Nephron (organoid): ENCODE measurements at regions not wholly inside any gene's neighbourhood (a gene's known extent, or its start where the extent isn't known, plus 50 kb on each side); places are given as distances from the start of the nearest gene placed in this dataset.

Source experiments
- H3K27ac Mint-ChIP-seq, 3 experiments: 2 replicates each; pipeline ENCODE4 v1.8.0; 2020; ENCODE audit warnings: mixed read lengths in 3 of 3, mild to moderate bottlenecking in 2 of 3, moderate library complexity in 1 of 3
- H3K27me3 Mint-ChIP-seq: 2 replicates; pipeline ENCODE4 v1.8.0; 2021; ENCODE audit warnings: low read depth, mild to moderate bottlenecking, moderate library complexity, mixed read lengths
- H3K36me3 Mint-ChIP-seq: 2 replicates; pipeline ENCODE4 v1.8.0; 2020; ENCODE audit warnings: low read depth, mixed read lengths
- H3K4me1 Mint-ChIP-seq: 2 replicates; pipeline ENCODE4 v1.8.0; 2020; ENCODE audit warnings: mixed read lengths
- H3K4me3 Mint-ChIP-seq, 3 experiments: 2 replicates each; pipeline ENCODE4 v1.8.0; 2020; ENCODE audit warnings: mild to moderate bottlenecking in 3 of 3, mixed read lengths in 3 of 3, moderate library complexity in 2 of 3
- H3K9me3 Mint-ChIP-seq: 2 replicates; pipeline ENCODE4 v1.8.0; 2020; ENCODE audit warnings: mixed read lengths
- CTCF ChIP-seq, 3 experiments: fragments of 200-600 bp; sonication (generic); IDR thresholded peaks; one replicate each; pipeline ENCODE4 v1.5.0; 2021; ENCODE audit warnings: antibody characterized with exemption in 3 of 3; ENCODE audit not compliant: unreplicated experiment in 3 of 3

- Mint-ChIP-seq H3K27ac (no peak overlapping the region), H3K4me3 (no peak overlapping the region), H3K36me3 (no peaks in the 10 kb centered on the region), H3K27me3 (peaks cover 36% of the 10 kb centered on the region), H3K4me1 (peaks cover 20% of the 10 kb centered on the region), H3K9me3 (peaks cover 3% of the 10 kb centered on the region)
- TF ChIP-seq CTCF (IDR thresholded peaks at IDR 0.05; ENCODE audit: unreplicated experiment in 3 of 3), result no peak
These were observed 346.2 kb upstream of the ASIC2 start for GRCh38 chr17:33639103-33639880.

DNA sequence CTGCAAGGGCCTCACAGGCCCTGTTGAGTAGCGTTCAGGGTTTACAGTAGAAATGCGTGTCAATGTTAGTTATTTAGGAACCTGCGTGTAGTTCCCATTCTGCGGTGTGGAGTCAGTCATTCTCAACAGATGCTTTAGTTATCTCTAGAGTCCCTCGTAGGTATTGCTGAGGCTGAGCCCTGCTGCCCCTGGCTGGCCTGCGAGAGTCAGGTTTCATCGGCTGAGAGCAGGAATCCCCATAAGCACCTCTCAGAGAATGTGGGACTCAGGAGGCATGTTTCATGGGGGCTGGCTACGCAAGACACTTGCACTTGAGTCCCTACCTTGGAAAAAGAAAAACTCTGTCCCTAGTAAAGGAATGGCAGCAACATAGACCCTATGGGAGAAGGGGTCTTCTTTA lies 347.5 kb upstream of the ASIC2 start:
- no peak for TF ChIP-seq CTCF (IDR thresholded peaks at IDR 0.05; ENCODE audit: unreplicated experiment in 3 of 3)
- Mint-ChIP-seq H3K9me3 (peaks cover 3% of the 10 kb centered on the region), H3K36me3 (no peaks in the 10 kb centered on the region), H3K27me3 (peaks cover 32% of the 10 kb centered on the region), H3K4me1 (peaks cover 20% of the 10 kb centered on the region), H3K4me3 (no peak overlapping the region), H3K27ac (no peak overlapping the region)

- H3K36me3 Mint-ChIP-seq, result no peaks in the 10 kb centered on the region
- H3K4me3 Mint-ChIP-seq, result no peak overlapping the region
- H3K9me3 Mint-ChIP-seq, result peaks cover 3% of the 10 kb centered on the region
- no peak for TF ChIP-seq CTCF (IDR thresholded peaks at IDR 0.05; ENCODE audit: unreplicated experiment in 3 of 3)
- no peak overlapping the region for H3K27ac Mint-ChIP-seq
- H3K4me1 Mint-ChIP-seq, result peaks cover 20% of the 10 kb centered on the region
- H3K27me3 Mint-ChIP-seq, result peaks cover 35% of the 10 kb centered on the region
These were observed 348.9 kb upstream of the ASIC2 start for GRCh38 chr17:33642002-33642401.

DNA sequence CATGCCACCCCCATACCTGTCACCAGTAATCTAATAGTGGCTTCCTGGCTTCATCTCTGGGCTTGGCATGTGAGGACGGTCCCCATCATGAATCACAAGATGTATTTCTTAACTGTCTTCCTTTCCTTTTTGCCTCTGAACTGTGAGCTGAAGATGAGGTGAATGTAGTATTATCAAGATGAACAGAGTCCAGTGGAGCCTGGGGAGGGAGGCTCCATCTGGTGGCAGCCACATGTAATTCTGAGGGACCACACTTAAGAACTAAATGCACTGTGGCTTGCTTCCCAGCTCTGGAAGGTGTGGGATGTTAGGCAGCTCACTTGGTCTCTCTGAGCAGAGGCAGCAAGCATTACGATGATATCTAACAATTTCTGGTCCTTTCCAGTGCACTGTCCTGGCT lies 354.9 kb upstream of the ASIC2 start:
- H3K36me3 Mint-ChIP-seq, result no peaks in the 10 kb centered on the region
- no peaks in the 10 kb centered on the region for H3K9me3 Mint-ChIP-seq
- H3K27me3 Mint-ChIP-seq, result peaks cover 28% of the 10 kb centered on the region
- peak; percentile 61 to 65 (median 65) for TF ChIP-seq CTCF (IDR thresholded peaks at IDR 0.05; ENCODE audit: unreplicated experiment in 3 of 3)
- H3K4me1 Mint-ChIP-seq, result peaks cover 5% of the 10 kb centered on the region
- H3K4me3 Mint-ChIP-seq, result no peak overlapping the region
- H3K27ac Mint-ChIP-seq, result no peak overlapping the region

DNA sequence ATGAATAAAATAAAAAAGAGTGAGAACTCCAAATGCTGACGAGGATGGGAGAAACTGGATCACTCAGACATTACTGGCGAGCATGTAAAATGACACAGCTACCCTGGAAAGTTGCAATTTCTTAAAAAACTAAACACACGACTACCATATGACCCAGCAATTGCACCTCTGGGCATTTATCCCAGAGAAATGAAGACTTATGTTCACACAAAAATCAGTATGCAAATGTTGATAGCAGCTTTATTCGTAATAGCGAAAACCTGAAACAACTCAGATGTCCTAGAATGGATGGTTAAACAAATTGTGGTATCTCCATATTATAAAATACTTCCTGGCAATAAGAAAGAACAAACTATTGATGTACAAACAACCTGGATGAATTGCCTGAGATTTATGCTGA lies 357.2 kb upstream of the ASIC2 start:
- Mint-ChIP-seq H3K4me1 (peaks cover 5% of the 10 kb centered on the region), H3K27ac (no peak overlapping the region), H3K9me3 (no peaks in the 10 kb centered on the region), H3K27me3 (peaks cover 27% of the 10 kb centered on the region), H3K36me3 (no peaks in the 10 kb centered on the region), H3K4me3 (no peak overlapping the region)
- no peak for TF ChIP-seq CTCF (IDR thresholded peaks at IDR 0.05; ENCODE audit: unreplicated experiment in 3 of 3)

GRCh38 chr17:33651686-33652085 lies 358.6 kb upstream of the ASIC2 start:
- H3K4me1 Mint-ChIP-seq, result peaks cover 5% of the 10 kb centered on the region
- H3K27me3 Mint-ChIP-seq, result peaks cover 18% of the 10 kb centered on the region
- no peak overlapping the region for H3K27ac Mint-ChIP-seq
- TF ChIP-seq CTCF (IDR thresholded peaks at IDR 0.05; ENCODE audit: unreplicated experiment in 3 of 3), result no peak
- no peaks in the 10 kb centered on the region for H3K9me3 Mint-ChIP-seq
- H3K36me3 Mint-ChIP-seq, result no peaks in the 10 kb centered on the region
- H3K4me3 Mint-ChIP-seq, result no peak overlapping the region
